Ovary (tissue), 3 donors: ENCODE measurements at regions not wholly inside any gene's neighbourhood (a gene's known extent, or its start where the extent isn't known, plus 50 kb on each side); places are given as distances from the start of the nearest gene placed in this dataset.

Source experiments
- POLR2A ChIP-seq: fragments of 450-650 bp; IDR thresholded peaks from one replicate; pipeline ENCODE4 v1.6.1; 2017; ENCODE audit warnings: antibody characterized with exemption, mild to moderate bottlenecking, moderate library complexity
- TF ChIP-seq, protein P1 (sequence below), 3 donors: fragments of 450-650 bp in 2 of 3; fragments of 200-600 bp in 1 of 3; IDR thresholded peaks; one replicate each; pipeline versions ENCODE4 v1.5.1 to v1.8.0; 2016 to 2022; ENCODE audit warnings: antibody characterized with exemption in 3 of 3, mild to moderate bottlenecking in 1 of 3
- donor health status: DM: no; HTN: no; CAD: no.

DNA sequence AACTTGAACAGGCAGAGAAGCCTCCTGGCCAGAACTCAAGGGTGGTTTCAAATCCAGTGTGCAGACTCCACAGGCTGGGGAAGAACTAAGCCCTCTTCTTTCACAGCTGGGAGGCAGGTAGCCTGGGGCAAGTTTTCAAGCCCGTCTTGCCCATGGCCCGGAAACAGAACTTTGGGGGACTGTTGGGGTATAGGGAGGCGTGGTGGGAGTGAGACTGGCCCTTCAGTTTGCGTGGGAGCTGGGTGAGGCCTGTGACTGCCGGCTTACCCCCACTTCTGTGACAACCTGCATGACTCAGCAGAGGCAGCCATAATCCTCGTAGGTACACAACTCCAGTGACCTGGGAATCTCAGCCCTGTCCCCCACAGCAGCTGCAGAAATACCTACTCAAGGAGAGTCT, 1125.7 kb downstream of the HACE1 start:
- TF ChIP-seq, protein P1, sequence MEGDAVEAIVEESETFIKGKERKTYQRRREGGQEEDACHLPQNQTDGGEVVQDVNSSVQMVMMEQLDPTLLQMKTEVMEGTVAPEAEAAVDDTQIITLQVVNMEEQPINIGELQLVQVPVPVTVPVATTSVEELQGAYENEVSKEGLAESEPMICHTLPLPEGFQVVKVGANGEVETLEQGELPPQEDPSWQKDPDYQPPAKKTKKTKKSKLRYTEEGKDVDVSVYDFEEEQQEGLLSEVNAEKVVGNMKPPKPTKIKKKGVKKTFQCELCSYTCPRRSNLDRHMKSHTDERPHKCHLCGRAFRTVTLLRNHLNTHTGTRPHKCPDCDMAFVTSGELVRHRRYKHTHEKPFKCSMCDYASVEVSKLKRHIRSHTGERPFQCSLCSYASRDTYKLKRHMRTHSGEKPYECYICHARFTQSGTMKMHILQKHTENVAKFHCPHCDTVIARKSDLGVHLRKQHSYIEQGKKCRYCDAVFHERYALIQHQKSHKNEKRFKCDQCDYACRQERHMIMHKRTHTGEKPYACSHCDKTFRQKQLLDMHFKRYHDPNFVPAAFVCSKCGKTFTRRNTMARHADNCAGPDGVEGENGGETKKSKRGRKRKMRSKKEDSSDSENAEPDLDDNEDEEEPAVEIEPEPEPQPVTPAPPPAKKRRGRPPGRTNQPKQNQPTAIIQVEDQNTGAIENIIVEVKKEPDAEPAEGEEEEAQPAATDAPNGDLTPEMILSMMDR (IDR thresholded peaks at IDR 0.05): no peak
- no peak for TF ChIP-seq POLR2A
